HEK293 (cell line): ENCODE measurements at regions not wholly inside any gene's neighbourhood (a gene's known extent, or its start where the extent isn't known, plus 50 kb on each side); places are given as distances from the start of the nearest gene placed in this dataset.

Experiments used
- CTCF ChIA-PET: fragments of 350-600 bp; formaldehyde crosslinking; extraction: SDS; loops from one replicate; lab custom pipeline; 2021; ENCODE audit warnings: antibody characterized with exemption; lab: Yijun Ruan, JAX
- POLR2A ChIA-PET: fragments of 300-600 bp; formaldehyde crosslinking; extraction: SDS; loops from one replicate; lab custom pipeline; 2020; ENCODE audit warnings: antibody characterized with exemption, inconsistent platforms; lab: Yijun Ruan, JAX
- H3K27ac ChIP-seq: fragments of 200-500 bp; sonication (Bioruptor generic); 2 replicates; pipeline ENCODE4 v1.5.1; 2014; ENCODE audit warnings: low read depth, low read length, control low read depth, inconsistent platforms; ENCODE audit errors: extremely low read depth
- H3K36me3 ChIP-seq, 2 experiments: fragments of 200-500 bp in 1 of 2; sonication (Bioruptor generic) in 1 of 2; 1 replicate in 1 of 2; 2 replicates in 1 of 2; pipeline ENCODE4 v1.5.1; 2014 to 2017; ENCODE audit warnings: inconsistent platforms in 2 of 2, low read length in 2 of 2; ENCODE audit not compliant: control insufficient read depth in 2 of 2, insufficient read depth in 1 of 2
- H3K4me1 ChIP-seq: fragments of 200-500 bp; sonication (Bioruptor generic); 2 replicates; pipeline ENCODE4 v1.5.1; 2014; ENCODE audit warnings: mild to moderate bottlenecking, low read length, inconsistent platforms; ENCODE audit not compliant: control insufficient read depth, insufficient read depth
- H3K4me3 ChIP-seq: 2 replicates; pipeline ENCODE4 v1.5.1; 2011; ENCODE audit warnings: low read depth, mild to moderate bottlenecking, control low read depth, low read length, moderate library complexity
- H3K9me3 ChIP-seq: fragments of 200-500 bp; sonication (Bioruptor generic); 2 replicates; pipeline ENCODE4 v1.5.1; 2014; ENCODE audit warnings: low read depth, low read length, inconsistent platforms; ENCODE audit not compliant: control insufficient read depth, insufficient read depth
- AEBP2 ChIP-seq: fragments of 450-650 bp; formaldehyde crosslinking; IDR thresholded peaks from 2 replicates; pipeline ENCODE4 v1.5.1; 2016; ENCODE audit warnings: missing biosample characterization, missing genetic modification characterization, borderline replicate concordance
- HOXA7 ChIP-seq: sonication (generic); formaldehyde crosslinking; IDR thresholded peaks from 2 replicates; pipeline ENCODE4 v1.8.1; 2022; ENCODE audit warnings: missing genetic modification reagents, borderline replicate concordance
- KLF16 ChIP-seq: fragments of 450-650 bp; formaldehyde crosslinking; IDR thresholded peaks from 2 replicates; pipeline ENCODE4 v1.5.1; 2017; ENCODE audit warnings: missing biosample characterization, missing genetic modification characterization
- PRDM10 ChIP-seq: fragments of 450-650 bp; formaldehyde crosslinking; IDR thresholded peaks from 2 replicates; pipeline ENCODE4 v1.5.1; 2016; ENCODE audit warnings: missing biosample characterization, missing genetic modification characterization
- RBAK ChIP-seq: fragments of 450-650 bp; formaldehyde crosslinking; IDR thresholded peaks from 2 replicates; pipeline ENCODE4 v1.5.1; 2016; ENCODE audit warnings: missing biosample characterization, missing genetic modification characterization
- SP7 ChIP-seq: fragments of 450-650 bp; formaldehyde crosslinking; IDR thresholded peaks from 2 replicates; pipeline ENCODE4 v1.5.1; 2016; ENCODE audit warnings: missing biosample characterization, missing genetic modification characterization
- YY1 ChIP-seq: fragments of 450-650 bp; formaldehyde crosslinking; IDR thresholded peaks from 2 replicates; pipeline ENCODE4 v1.5.1; 2018; ENCODE audit warnings: missing biosample characterization, missing genetic modification characterization
- ZBTB10 ChIP-seq: fragments of 450-650 bp; formaldehyde crosslinking; IDR thresholded peaks from 2 replicates; pipeline ENCODE4 v1.5.1; 2016; ENCODE audit warnings: missing biosample characterization, missing genetic modification characterization
- ZBTB17 ChIP-seq: fragments of 450-650 bp; formaldehyde crosslinking; IDR thresholded peaks from 2 replicates; pipeline ENCODE4 v1.5.1; 2016; ENCODE audit warnings: missing biosample characterization, missing genetic modification characterization
- ZFP37 ChIP-seq: fragments of 450-650 bp; formaldehyde crosslinking; IDR thresholded peaks from 2 replicates; pipeline ENCODE4 v1.5.1; 2016; ENCODE audit warnings: missing biosample characterization, missing genetic modification characterization
- ZNF132 ChIP-seq: fragments of 450-650 bp; formaldehyde crosslinking; IDR thresholded peaks from 2 replicates; pipeline ENCODE4 v1.5.1; 2017; ENCODE audit warnings: missing biosample characterization, missing genetic modification characterization, borderline replicate concordance
- ZNF157 ChIP-seq: fragments of 450-650 bp; formaldehyde crosslinking; IDR thresholded peaks from 2 replicates; pipeline ENCODE4 v1.5.1; 2016; ENCODE audit warnings: missing biosample characterization, missing genetic modification characterization
- ZNF16 ChIP-seq: fragments of 450-650 bp; formaldehyde crosslinking; IDR thresholded peaks from 2 replicates; pipeline ENCODE4 v1.5.1; 2016; ENCODE audit warnings: low read depth, missing biosample characterization, missing genetic modification characterization
- ZNF174 ChIP-seq: fragments of 450-650 bp; formaldehyde crosslinking; IDR thresholded peaks from 2 replicates; pipeline ENCODE4 v1.5.0; 2017; ENCODE audit warnings: missing biosample characterization, mild to moderate bottlenecking, missing genetic modification characterization
- ZNF175 ChIP-seq: fragments of 450-650 bp; formaldehyde crosslinking; IDR thresholded peaks from 2 replicates; pipeline ENCODE4 v1.5.1; 2016; ENCODE audit warnings: missing biosample characterization, missing genetic modification characterization
- ZNF19 ChIP-seq: fragments of 450-650 bp; formaldehyde crosslinking; IDR thresholded peaks from 2 replicates; pipeline ENCODE4; 2016; ENCODE audit warnings: missing biosample characterization, missing genetic modification characterization, low read depth
- ZNF274 ChIP-seq, 2 experiments: fragments of 200-500 bp in 1 of 2; fragments of 450-650 bp in 1 of 2; sonication (Bioruptor generic) in 1 of 2; formaldehyde crosslinking in 1 of 2; IDR thresholded peaks; 2 replicates each; pipeline versions ENCODE4 v1.5.1 to v1.6.1; 2014 to 2016; ENCODE audit warnings: borderline replicate concordance in 1 of 2, inconsistent platforms in 1 of 2, low read length in 1 of 2, missing biosample characterization in 1 of 2, missing genetic modification characterization in 1 of 2
- ZNF366 ChIP-seq: fragments of 450-650 bp; formaldehyde crosslinking; conservative IDR thresholded peaks from 2 replicates; pipeline ENCODE4 v1.5.1; 2016; ENCODE audit warnings: missing biosample characterization, missing genetic modification characterization
- ZNF391 ChIP-seq: fragments of 450-650 bp; formaldehyde crosslinking; IDR thresholded peaks from 2 replicates; pipeline ENCODE4 v1.5.1; 2016; ENCODE audit warnings: low read depth, missing biosample characterization, missing genetic modification characterization, borderline replicate concordance
- ZNF433 ChIP-seq: fragments of 450-650 bp; formaldehyde crosslinking; IDR thresholded peaks from 2 replicates; pipeline ENCODE4 v1.5.1; 2016; ENCODE audit warnings: missing biosample characterization, missing genetic modification characterization, low read depth
- ZNF488 ChIP-seq: fragments of 450-650 bp; formaldehyde crosslinking; IDR thresholded peaks from 2 replicates; pipeline ENCODE4 v1.5.1; 2016; ENCODE audit warnings: missing biosample characterization, missing genetic modification characterization
- ZNF549 ChIP-seq: fragments of 450-650 bp; IDR thresholded peaks from 2 replicates; pipeline ENCODE4 v1.5.1; 2018; ENCODE audit warnings: missing biosample characterization, missing genetic modification characterization, mild to moderate bottlenecking, inconsistent platforms, moderate library complexity
- ZNF560 ChIP-seq: fragments of 450-650 bp; formaldehyde crosslinking; IDR thresholded peaks from 2 replicates; pipeline ENCODE4 v1.5.1; 2017; ENCODE audit warnings: missing biosample characterization, missing genetic modification characterization, borderline replicate concordance
- ZNF571 ChIP-seq: fragments of 450-650 bp; formaldehyde crosslinking; IDR thresholded peaks from 2 replicates; pipeline ENCODE4 v1.5.0; 2017; ENCODE audit warnings: missing biosample characterization, missing genetic modification characterization
- ZNF596 ChIP-seq: fragments of 450-650 bp; IDR thresholded peaks from 2 replicates; pipeline ENCODE4 v1.5.0; 2018; ENCODE audit warnings: missing biosample characterization, mild to moderate bottlenecking, missing genetic modification characterization, moderate library complexity
- ZNF707 ChIP-seq: fragments of 450-650 bp; formaldehyde crosslinking; IDR thresholded peaks from 2 replicates; pipeline ENCODE4 v1.5.1; 2016; ENCODE audit warnings: missing biosample characterization, missing genetic modification characterization
- ZNF791 ChIP-seq: fragments of 450-650 bp; formaldehyde crosslinking; IDR thresholded peaks from 2 replicates; pipeline ENCODE4 v1.5.1; 2016; ENCODE audit warnings: missing biosample characterization, missing genetic modification characterization

- CTCF ChIA-PET: no interaction called here
- H3K4me3 ChIP-seq: no peak overlapping the region
Observed at GRCh38 chr20:55928266-55928665, 77.1 kb downstream of the CBLN4 start.

GRCh38 chr20:55919956-55920355 lies 85.4 kb downstream of the CBLN4 start:
- CTCF ChIA-PET: no interaction called here
- no peaks in the 10 kb centered on the region for H3K36me3 ChIP-seq
- H3K4me3 ChIP-seq: no peak overlapping the region
- POLR2A ChIA-PET: no interaction called here
- no peaks in the 10 kb centered on the region; the same call in 1 of the 2 replicates for H3K9me3 ChIP-seq
- no peak overlapping the region for H3K27ac ChIP-seq
- no peak for TF ChIP-seq KLF16 (tag by site-specific recombination)
- TF ChIP-seq ZNF549 (tag by site-specific recombination): no peak
- no peak for TF ChIP-seq ZNF571 (tag by site-specific recombination)
- no peak for TF ChIP-seq ZNF157
- no peak for TF ChIP-seq ZNF175
- TF ChIP-seq ZNF707: no peak
- TF ChIP-seq ZNF16: no peak
- no peak for TF ChIP-seq SP7
- TF ChIP-seq ZNF132: no peak
- no peak for TF ChIP-seq ZNF274 (IDR thresholded peaks at IDR 0.05; ENCODE audit: low read length)
- no peak for TF ChIP-seq ZNF274 (tag by site-specific recombination; IDR thresholded peaks at IDR 0.05; ENCODE audit: borderline replicate concordance)
- TF ChIP-seq ZBTB17: no peak
- H3K4me1 ChIP-seq: no peaks in the 10 kb centered on the region

More at GRCh38 chr20:55928266-55928665, 77.1 kb downstream of the CBLN4 start:
- no peaks in the 10 kb centered on the region for H3K9me3 ChIP-seq
- no peaks in the 10 kb centered on the region for H3K36me3 ChIP-seq
- H3K27ac ChIP-seq: no peak overlapping the region
- POLR2A ChIA-PET: no interaction called here
- no peaks in the 10 kb centered on the region for H3K4me1 ChIP-seq
- no peak for TF ChIP-seq ZFP37 (tag by site-specific recombination)
- no peak for TF ChIP-seq ZNF488
- no peak for TF ChIP-seq ZNF560
- no peak for TF ChIP-seq RBAK
- TF ChIP-seq ZNF274 (IDR thresholded peaks at IDR 0.05; ENCODE audit: low read length): no peak
- TF ChIP-seq ZNF274 (tag by site-specific recombination; IDR thresholded peaks at IDR 0.05; ENCODE audit: borderline replicate concordance): no peak
- TF ChIP-seq ZNF366 (tag by site-specific recombination): no peak
- TF ChIP-seq ZNF19: no peak

- H3K9me3 ChIP-seq: no peaks in the 10 kb centered on the region; the same call in 1 of the 2 replicates
- H3K36me3 ChIP-seq: no peaks in the 10 kb centered on the region
- H3K4me3 ChIP-seq: no peak overlapping the region
- H3K27ac ChIP-seq: no peak overlapping the region
- ChIA-PET CTCF (no interaction called here), POLR2A (no interaction called here)
- no peaks in the 10 kb centered on the region for H3K4me1 ChIP-seq
- TF ChIP-seq ZBTB10 (tag by site-specific recombination) (no peak), ZNF433 (no peak), ZNF596 (tag by site-specific recombination) (no peak), PRDM10 (tag by site-specific recombination) (no peak), HOXA7 (CRISPR knock-in tag) (no peak), ZNF791 (no peak), YY1 (tag by site-specific recombination) (no peak), ZNF174 (tag by site-specific recombination) (no peak), ZNF391 (tag by site-specific recombination) (no peak), AEBP2 (tag by site-specific recombination) (no peak)
Observed at GRCh38 chr20:55919319-55919718, 86.0 kb downstream of the CBLN4 start.
